Renal cortical epithelial cell (primary cell): ENCODE measurements at regions not wholly inside any gene's neighbourhood (a gene's known extent, or its start where the extent isn't known, plus 50 kb on each side); places are given as distances from the start of the nearest gene placed in this dataset.
"Not testable (repeated sequence)": the region's sequence is repeated elsewhere in the genome, so short reads cannot be mapped to it uniquely, and the experiment has no call there.

Source experiments
- DNase-seq: peaks from one replicate; pipeline ENCODE4 v3.0.0-alpha.2; 2011; ENCODE audit warnings: low read depth

DNA sequence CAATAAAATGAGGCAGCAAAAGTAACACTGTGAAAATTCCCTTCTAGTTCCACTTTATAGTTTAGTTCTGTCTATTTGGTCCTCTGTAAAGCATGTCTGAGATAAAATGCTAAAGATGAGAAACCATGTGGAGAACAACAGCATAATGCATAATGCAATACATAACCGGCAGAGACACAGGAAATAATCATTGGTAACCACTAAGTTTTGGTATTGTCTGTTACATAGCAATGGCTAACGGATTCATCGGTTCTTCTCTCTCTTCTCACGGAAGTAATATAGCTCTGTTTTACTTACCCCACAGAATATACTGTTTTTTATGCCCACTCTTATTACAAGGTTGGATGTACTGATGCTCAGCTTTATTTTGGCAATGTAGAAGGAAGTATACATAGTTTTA is 158.9 kb downstream of the FAM174A start:
- no peak for DNase-seq

- DNase-seq = no peak
These were observed 162.8 kb downstream of the FAM174A start for GRCh38 chr5:100697970-100698369.

GRCh38 chr5:100706776-100707175 is 171.6 kb downstream of the FAM174A start:
- DNase-seq = peak; percentile 87

- DNase-seq = no peak
These were observed 173.5 kb downstream of the FAM174A start for GRCh38 chr5:100708645-100709171.

DNA sequence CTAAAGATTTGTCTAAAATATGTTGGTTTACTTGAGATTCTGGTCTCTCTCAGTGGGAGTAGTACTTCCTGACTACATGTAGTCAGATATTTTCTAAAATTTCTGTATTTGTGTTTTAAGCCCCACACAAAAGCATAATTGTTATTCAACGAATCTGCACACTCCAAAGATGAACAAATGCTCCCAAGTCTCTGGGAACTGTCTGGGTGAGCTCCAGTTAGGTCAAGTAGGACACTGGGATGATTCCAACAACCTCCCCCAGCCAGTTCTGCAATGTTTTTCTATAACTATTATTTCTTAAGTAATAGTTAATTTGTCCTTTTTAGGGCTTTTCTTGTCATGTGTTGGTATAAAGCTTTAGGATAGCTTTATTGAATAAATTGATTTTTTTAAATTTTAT is 174.6 kb downstream of the FAM174A start:
- DNase-seq = no peak

DNA sequence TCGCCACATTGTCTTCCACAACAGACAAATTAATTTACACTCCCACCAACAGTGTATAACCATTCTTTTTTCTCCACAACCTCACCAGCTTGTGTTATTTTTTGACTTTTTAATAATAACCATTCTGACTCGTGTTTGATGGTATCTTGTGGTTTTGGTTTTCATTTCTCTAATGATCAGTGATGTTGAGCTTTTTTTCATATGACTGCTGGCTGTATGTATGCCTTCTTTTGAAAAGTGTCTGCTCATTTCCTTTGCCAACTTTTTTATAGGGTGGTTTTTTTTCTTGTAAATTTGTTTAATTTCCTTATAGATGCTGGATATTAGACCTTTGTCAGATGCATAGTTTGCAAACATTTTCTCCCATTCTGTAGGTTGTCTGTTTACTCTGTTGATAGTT is 179.6 kb downstream of the FAM174A start:
- DNase-seq = not testable (repeated sequence)

DNA sequence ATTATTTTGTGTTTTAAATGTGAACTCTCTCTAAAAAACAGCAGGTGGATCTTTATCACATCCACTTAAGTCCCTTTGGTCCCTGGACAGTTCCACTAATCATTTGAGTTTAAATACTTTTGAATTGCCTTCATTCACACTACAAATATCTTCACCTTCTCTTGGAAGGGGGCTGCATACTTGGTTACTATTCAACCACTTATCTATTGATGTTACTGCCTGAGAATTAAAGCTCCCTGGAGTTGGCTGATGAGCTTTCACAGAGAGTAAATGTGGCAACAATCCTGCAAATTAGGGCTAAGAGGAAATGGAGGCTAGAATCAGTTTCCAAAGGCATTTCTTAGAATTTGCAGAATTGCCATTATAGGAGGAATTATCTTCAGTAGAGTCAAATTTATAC is 180.4 kb downstream of the ST8SIA4 start:
- DNase-seq = no peak

DNA sequence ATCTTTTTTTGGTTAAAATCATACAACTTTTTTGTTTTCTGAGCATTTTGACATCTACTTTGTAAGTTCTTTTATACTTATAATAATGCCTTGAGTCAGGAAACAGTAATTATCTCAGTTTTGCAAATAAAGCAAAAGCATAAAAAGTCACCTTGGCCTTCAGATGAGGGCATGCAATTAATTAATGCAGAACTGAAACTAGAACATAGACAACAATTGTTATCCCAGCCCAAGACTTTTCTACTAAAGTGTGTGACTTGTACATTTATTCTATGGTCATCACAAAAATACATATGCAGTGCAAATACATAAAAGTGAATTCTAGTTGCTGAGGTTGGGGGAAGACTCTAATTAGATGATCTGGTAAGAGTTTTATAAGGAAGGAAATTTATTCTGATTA is 179.9 kb downstream of the ST8SIA4 start:
- DNase-seq = no peak

GRCh38 chr5:100726116-100726515 is 177.0 kb downstream of the ST8SIA4 start:
- DNase-seq = no peak

- peak; percentile 2 for DNase-seq
These were observed 171.3 kb downstream of the ST8SIA4 start for GRCh38 chr5:100731768-100732167.

DNA sequence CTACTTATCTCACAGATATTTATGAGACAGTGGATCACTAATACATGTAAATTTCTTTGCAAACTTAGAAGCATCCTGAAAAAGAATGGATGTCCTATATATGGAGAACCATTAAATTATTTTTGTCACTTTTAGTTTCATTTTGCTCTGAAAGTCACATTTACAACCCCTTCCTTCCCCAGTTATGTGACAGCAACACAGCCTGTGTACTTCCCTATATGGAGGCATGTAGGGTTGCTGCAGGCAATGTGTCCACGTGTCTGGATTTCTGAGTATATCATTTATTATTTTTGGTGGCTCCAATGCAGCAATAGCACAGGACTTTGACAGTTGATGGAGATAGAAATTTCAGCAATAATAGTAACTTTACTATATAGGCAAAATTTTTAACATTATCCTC is 156.4 kb downstream of the ST8SIA4 start:
- no peak for DNase-seq

- DNase-seq = no peak
These were observed 153.3 kb downstream of the ST8SIA4 start for GRCh38 chr5:100749771-100750284.

GRCh38 chr5:100755435-100755834 is 147.6 kb downstream of the ST8SIA4 start:
- DNase-seq = no peak
